ENCODE measurements at regions not wholly inside any gene's neighbourhood (a gene's known extent, or its start where the extent isn't known, plus 50 kb on each side); places are given as distances from the start of the nearest gene placed in this dataset.

GRCh38 chr18:57970356-57971095 lies 73.5 kb upstream of the NEDD4L start:
- H3K4me3 ChIP-seq (ENCODE audit: low read length), result no peak overlapping the region
- no peak for DNase-seq (ENCODE audit: low read depth)
- peak; percentile 28 for TF ChIP-seq CTCF (IDR thresholded peaks at IDR 0.05; ENCODE audit: insufficient read depth, low read depth, low read length, missing control alignments)

- no peak for TF ChIP-seq CTCF (IDR thresholded peaks at IDR 0.05; ENCODE audit: insufficient read depth, low read depth, low read length, missing control alignments)
- DNase-seq (ENCODE audit: low read depth), result no peak
- H3K4me3 ChIP-seq (ENCODE audit: low read length), result no peak overlapping the region
Measured at GRCh38 chr18:57969824-57970223, 74.2 kb upstream of the NEDD4L start.

GRCh38 chr18:57965246-57965645 lies 78.8 kb upstream of the NEDD4L start:
- no peak for DNase-seq (ENCODE audit: low read depth)
- TF ChIP-seq CTCF (IDR thresholded peaks at IDR 0.05; ENCODE audit: insufficient read depth, low read depth, low read length, missing control alignments), result no peak
- no peak overlapping the region for H3K4me3 ChIP-seq (ENCODE audit: low read length)

GRCh38 chr18:57961876-57962505 lies 82.0 kb upstream of the NEDD4L start:
- TF ChIP-seq CTCF (IDR thresholded peaks at IDR 0.05; ENCODE audit: insufficient read depth, low read depth, low read length, missing control alignments), result no peak
- DNase-seq (ENCODE audit: low read depth), result no peak
- H3K4me3 ChIP-seq (ENCODE audit: low read length), result no peak overlapping the region

GRCh38 chr18:57961411-57961810 lies 82.6 kb upstream of the NEDD4L start:
- no peak overlapping the region for H3K4me3 ChIP-seq (ENCODE audit: low read length)
- DNase-seq (ENCODE audit: low read depth), result no peak
- no peak for TF ChIP-seq CTCF (IDR thresholded peaks at IDR 0.05; ENCODE audit: insufficient read depth, low read depth, low read length, missing control alignments)

- peak; percentile 57 for TF ChIP-seq CTCF (IDR thresholded peaks at IDR 0.05; ENCODE audit: insufficient read depth, low read depth, low read length, missing control alignments)
- peak; percentile 91 for DNase-seq (ENCODE audit: low read depth)
- no peak overlapping the region for H3K4me3 ChIP-seq (ENCODE audit: low read length)
Measured at GRCh38 chr18:57959278-57959677, 84.7 kb upstream of the NEDD4L start.

- no peak for DNase-seq (ENCODE audit: low read depth)
- no peak for TF ChIP-seq CTCF (IDR thresholded peaks at IDR 0.05; ENCODE audit: insufficient read depth, low read depth, low read length, missing control alignments)
- no peak overlapping the region for H3K4me3 ChIP-seq (ENCODE audit: low read length)
Measured at GRCh38 chr18:57957210-57957609, 86.8 kb upstream of the NEDD4L start.
